Testis (tissue), 2 donors: ENCODE measurements at regions not wholly inside any gene's neighbourhood (a gene's known extent, or its start where the extent isn't known, plus 50 kb on each side); places are given as distances from the start of the nearest gene placed in this dataset.

Experiments
- DNase-seq: peaks from one replicate; pipeline ENCODE4 v3.0.0-alpha.2; 2019
- H3K27ac ChIP-seq, 2 donors: fragments of 200-600 bp; sonication (generic); one replicate each; pipeline ENCODE4 v1.5.1; 2019
- H3K27me3 ChIP-seq: fragments of 200-600 bp; sonication (generic); one replicate; pipeline ENCODE4 v1.5.1; 2019
- H3K36me3 ChIP-seq: fragments of 200-600 bp; sonication (generic); one replicate; pipeline ENCODE4 v1.5.1; 2017; ENCODE audit warnings: low read depth; ENCODE audit errors: missing control alignments
- H3K4me1 ChIP-seq: fragments of 200-600 bp; sonication (generic); one replicate; pipeline ENCODE4 v1.5.1; 2019
- H3K4me3 ChIP-seq, 2 donors: fragments of 200-600 bp; sonication (generic); one replicate each; pipeline ENCODE4 v1.5.1; 2017 to 2019
- H3K9me3 ChIP-seq: fragments of 200-600 bp; sonication (generic); one replicate; pipeline ENCODE4 v1.5.1; 2017
- POLR2A ChIP-seq: fragments of 450-650 bp; IDR thresholded peaks from one replicate; pipeline ENCODE4 v1.6.1; 2017; ENCODE audit warnings: antibody characterized with exemption, mild to moderate bottlenecking, moderate library complexity
- WGBS, 2 donors: methylation state at CpG; one replicate each; pipeline ENCODE4 v1.1.5; 2018; 5-methylcytosine and 5-hydroxymethylcytosine counted together
- intact Hi-C: fragments of 100-400 bp; cut with DNase I; formaldehyde crosslinking; loops from one replicate; pipeline ENCODE4 v1.15.1; 2023; ENCODE audit warnings: low total_unique reads
- TF ChIP-seq, protein P1 (sequence below), 3 experiments: fragments of 450-650 bp in 2 of 3; fragments of 200-600 bp in 1 of 3; sonication (generic) in 1 of 3; IDR thresholded peaks; one replicate each; pipeline ENCODE4 v1.5.1; 2016 to 2019; ENCODE audit warnings: antibody characterized with exemption in 3 of 3, mild to moderate bottlenecking in 2 of 3, moderate library complexity in 1 of 3

DNA sequence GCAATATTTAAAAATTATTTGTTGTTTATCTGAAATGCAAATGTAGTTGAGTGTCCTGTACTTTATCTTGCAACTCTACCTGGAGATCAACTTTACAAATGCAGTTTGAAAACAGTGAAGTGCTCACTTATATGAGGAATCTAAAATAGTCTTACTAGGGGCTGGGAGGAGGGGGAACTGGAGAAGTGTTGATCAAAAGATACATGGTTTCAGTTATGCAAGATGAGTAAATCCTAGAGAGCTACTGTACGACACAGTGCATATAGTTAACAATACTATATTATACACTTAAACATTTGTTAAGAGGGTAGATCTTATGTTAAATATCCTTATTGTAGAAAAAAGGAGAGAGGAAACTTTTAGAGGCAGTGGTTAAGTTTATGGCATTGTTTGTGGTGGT lies 241.9 kb downstream of the BCL11A start:
- 72 to 85% methylated on average over 1 of the region's 1 CpG for WGBS, 2 donors
- intact Hi-C loops = no loop called here

DNA sequence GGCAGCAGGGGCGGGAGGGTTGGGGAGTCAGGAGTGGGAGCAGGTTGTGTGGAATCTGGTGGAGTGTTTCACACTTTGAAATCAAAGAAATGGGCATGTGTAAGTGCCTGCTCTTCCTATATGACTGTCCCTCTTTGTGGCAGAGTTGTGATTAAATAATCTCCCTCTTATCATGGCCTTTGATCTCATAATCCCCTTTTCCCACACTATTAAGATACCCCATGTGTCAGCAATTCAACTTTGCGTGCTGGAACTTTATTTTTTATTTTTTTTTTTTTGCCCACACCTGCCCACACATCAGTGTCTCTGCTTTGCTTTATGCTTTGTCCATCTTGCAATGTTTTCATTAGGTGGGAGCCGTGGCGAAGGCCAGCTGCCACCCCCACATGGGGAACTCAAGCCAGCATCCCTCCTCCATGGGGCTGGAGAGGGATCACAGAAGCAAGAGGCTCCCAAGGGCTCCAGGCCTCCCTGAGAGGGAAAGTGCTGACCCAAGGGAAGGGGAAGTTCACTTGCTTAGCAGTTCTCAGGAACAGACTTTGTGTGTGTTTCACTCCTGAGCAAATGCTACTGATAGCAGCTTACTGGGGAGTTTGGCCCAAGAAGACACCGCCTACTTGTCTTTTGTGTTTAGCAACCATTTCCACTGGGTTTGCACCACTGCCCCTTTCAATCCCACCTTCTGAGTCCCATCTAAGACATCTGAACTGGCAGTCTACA lies 243.4 kb downstream of the BCL11A start:
- no peaks in the 10 kb centered on the region for H3K9me3 ChIP-seq
- H3K27me3 ChIP-seq = no peaks in the 10 kb centered on the region
- DNase-seq = no peak
- H3K27ac ChIP-seq = no peak overlapping the region
- H3K36me3 ChIP-seq = no peaks in the 10 kb centered on the region
- no peak overlapping the region for H3K4me3 ChIP-seq
- WGBS, 2 donors = 84 to 85% methylated on average over 5 of the region's 5 CpGs
- H3K4me1 ChIP-seq = no peaks in the 10 kb centered on the region
- intact Hi-C loops = no loop called here
- TF ChIP-seq POLR2A = no peak
- TF ChIP-seq, protein P1, sequence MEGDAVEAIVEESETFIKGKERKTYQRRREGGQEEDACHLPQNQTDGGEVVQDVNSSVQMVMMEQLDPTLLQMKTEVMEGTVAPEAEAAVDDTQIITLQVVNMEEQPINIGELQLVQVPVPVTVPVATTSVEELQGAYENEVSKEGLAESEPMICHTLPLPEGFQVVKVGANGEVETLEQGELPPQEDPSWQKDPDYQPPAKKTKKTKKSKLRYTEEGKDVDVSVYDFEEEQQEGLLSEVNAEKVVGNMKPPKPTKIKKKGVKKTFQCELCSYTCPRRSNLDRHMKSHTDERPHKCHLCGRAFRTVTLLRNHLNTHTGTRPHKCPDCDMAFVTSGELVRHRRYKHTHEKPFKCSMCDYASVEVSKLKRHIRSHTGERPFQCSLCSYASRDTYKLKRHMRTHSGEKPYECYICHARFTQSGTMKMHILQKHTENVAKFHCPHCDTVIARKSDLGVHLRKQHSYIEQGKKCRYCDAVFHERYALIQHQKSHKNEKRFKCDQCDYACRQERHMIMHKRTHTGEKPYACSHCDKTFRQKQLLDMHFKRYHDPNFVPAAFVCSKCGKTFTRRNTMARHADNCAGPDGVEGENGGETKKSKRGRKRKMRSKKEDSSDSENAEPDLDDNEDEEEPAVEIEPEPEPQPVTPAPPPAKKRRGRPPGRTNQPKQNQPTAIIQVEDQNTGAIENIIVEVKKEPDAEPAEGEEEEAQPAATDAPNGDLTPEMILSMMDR (IDR thresholded peaks at IDR 0.05) = no peak

More for the DNA sequence above, 241.9 kb downstream of the BCL11A start:
- Histone ChIP-seq H3K27ac (no peak overlapping the region), H3K36me3 (no peaks in the 10 kb centered on the region), H3K27me3 (no peaks in the 10 kb centered on the region), H3K9me3 (no peaks in the 10 kb centered on the region), H3K4me1 (no peaks in the 10 kb centered on the region), H3K4me3 (no peak overlapping the region)
- TF ChIP-seq, protein P1 (IDR thresholded peaks at IDR 0.05) = no peak
- TF ChIP-seq POLR2A = no peak
- no peak for DNase-seq

DNA sequence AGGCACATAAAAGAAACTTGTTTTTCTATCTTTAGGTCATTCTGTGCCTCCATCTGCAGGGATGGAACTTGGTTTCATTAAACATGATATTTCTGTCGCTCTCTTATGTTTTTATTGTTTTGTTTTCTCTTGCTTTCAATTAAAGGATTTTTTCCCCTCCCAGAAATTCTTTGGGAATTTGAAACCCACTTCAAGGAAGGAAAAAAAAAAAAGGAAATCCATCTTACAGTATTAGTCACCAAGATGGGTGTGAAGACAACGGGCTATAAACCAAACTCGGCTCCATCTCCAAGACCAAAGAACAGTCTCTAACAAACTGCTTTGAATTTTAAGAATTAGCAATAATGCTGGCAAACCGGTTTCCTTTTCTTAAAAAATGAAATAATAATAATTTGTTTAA lies 244.1 kb downstream of the BCL11A start:
- WGBS, 2 donors = 80 to 83% methylated on average over 4 of the region's 4 CpGs
- Histone ChIP-seq H3K4me1 (no peaks in the 10 kb centered on the region), H3K27ac (no peak overlapping the region), H3K4me3 (no peak overlapping the region), H3K27me3 (no peaks in the 10 kb centered on the region), H3K9me3 (no peaks in the 10 kb centered on the region), H3K36me3 (no peaks in the 10 kb centered on the region)
- no peak for TF ChIP-seq POLR2A
- TF ChIP-seq, protein P1 (IDR thresholded peaks at IDR 0.05) = no peak
- intact Hi-C loops = no loop called here
- no peak for DNase-seq

DNA sequence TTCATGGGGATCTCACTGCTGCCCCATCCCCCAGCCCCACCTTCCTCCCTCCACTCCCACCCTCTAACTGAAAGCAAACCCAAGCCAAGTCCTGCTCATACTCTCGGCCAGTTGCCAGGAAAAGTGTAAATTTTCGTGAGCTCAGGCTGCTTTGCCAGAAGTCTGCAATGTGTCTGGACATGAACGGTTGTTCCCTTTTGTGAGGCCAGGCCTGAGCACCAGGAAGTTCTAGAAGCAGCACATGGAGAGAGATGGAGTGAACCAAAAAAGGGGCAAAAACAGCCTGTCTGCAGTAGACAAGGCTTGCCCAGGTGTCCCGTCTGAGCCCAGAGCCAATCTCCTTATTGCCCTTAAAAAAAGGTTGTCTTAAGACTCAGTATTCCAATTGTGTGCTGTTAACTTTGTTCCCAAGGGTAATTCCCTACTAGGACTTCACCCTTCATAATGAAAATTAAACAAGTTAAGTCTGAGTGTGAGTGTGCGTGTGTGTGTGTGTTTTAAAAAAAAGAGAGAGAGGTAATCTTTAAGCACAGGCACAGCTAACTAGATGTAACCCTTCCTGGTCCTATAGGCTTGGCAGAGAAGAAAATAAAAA lies 247.1 kb downstream of the BCL11A start:
- H3K9me3 ChIP-seq = no peaks in the 10 kb centered on the region
- 25 to 51% methylated on average over 5 of the region's 5 CpGs for WGBS, 2 donors
- H3K27me3 ChIP-seq = no peaks in the 10 kb centered on the region
- intact Hi-C loops = no loop called here
- H3K36me3 ChIP-seq = no peaks in the 10 kb centered on the region
- no peaks in the 10 kb centered on the region for H3K4me1 ChIP-seq
- no peak for DNase-seq
- no peak for TF ChIP-seq POLR2A
- TF ChIP-seq, protein P1 (IDR thresholded peaks at IDR 0.05) = no peak
- H3K27ac ChIP-seq = no peak overlapping the region
- H3K4me3 ChIP-seq = no peak overlapping the region

DNA sequence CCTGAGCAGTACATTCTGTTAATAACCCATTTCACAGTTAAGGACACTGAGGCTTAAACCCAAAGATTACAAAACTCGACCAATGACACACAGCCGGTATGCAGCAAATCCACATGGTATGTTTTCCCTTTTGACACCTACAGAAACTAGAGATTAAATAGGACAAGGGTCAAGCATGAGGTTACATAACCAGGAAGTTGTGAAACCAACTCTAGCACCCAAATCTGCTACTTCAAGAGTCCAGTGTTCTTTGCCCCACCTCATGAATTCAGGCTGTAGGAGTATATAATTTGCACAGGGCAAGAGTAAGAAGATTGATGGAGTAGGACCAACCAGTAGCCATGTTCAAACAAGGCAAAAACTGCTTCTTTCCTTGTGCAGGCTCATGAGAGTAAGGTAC lies 249.8 kb downstream of the BCL11A start:
- Histone ChIP-seq H3K27me3 (no peaks in the 10 kb centered on the region), H3K36me3 (no peaks in the 10 kb centered on the region), H3K4me1 (no peaks in the 10 kb centered on the region), H3K4me3 (no peak overlapping the region), H3K9me3 (no peaks in the 10 kb centered on the region), H3K27ac (no peak overlapping the region)
- no peak for TF ChIP-seq POLR2A
- TF ChIP-seq, protein P1 (IDR thresholded peaks at IDR 0.05) = no peak
- DNase-seq = no peak
- 89 to 93% methylated on average over 2 of the region's 2 CpGs for WGBS, 2 donors
- intact Hi-C loops = no loop called here
